Kidney epithelial cell (primary cell): ENCODE measurements at regions not wholly inside any gene's neighbourhood (a gene's known extent, or its start where the extent isn't known, plus 50 kb on each side); places are given as distances from the start of the nearest gene placed in this dataset.

Experiments used
- DNase-seq: peaks from one replicate; pipeline ENCODE4 v3.0.0-alpha.2; 2010; ENCODE audit warnings: low read depth
- H3K27me3 ChIP-seq: 2 replicates; pipeline ENCODE4 v1.6.0; 2011; ENCODE audit warnings: low read length; ENCODE audit not compliant: control insufficient read depth, insufficient read depth
- H3K36me3 ChIP-seq: 2 replicates; pipeline ENCODE4 v1.5.1; 2011; ENCODE audit warnings: low read length; ENCODE audit not compliant: control insufficient read depth, insufficient read depth
- H3K4me3 ChIP-seq: 2 replicates; pipeline ENCODE4 v1.5.1; 2011; ENCODE audit warnings: low read depth, mild to moderate bottlenecking, control low read depth, low read length
- TF ChIP-seq, protein P1 (sequence below): IDR thresholded peaks from 2 replicates; pipeline ENCODE4 v1.5.1; 2011; ENCODE audit warnings: mild to moderate bottlenecking, moderate library complexity, low read length, control low read depth, inconsistent platforms; ENCODE audit not compliant: insufficient read depth, poor library complexity, severe bottlenecking

GRCh38 chr12:5220835-5221234 is 177.2 kb downstream of the KCNA5 start:
- TF ChIP-seq, protein P1, sequence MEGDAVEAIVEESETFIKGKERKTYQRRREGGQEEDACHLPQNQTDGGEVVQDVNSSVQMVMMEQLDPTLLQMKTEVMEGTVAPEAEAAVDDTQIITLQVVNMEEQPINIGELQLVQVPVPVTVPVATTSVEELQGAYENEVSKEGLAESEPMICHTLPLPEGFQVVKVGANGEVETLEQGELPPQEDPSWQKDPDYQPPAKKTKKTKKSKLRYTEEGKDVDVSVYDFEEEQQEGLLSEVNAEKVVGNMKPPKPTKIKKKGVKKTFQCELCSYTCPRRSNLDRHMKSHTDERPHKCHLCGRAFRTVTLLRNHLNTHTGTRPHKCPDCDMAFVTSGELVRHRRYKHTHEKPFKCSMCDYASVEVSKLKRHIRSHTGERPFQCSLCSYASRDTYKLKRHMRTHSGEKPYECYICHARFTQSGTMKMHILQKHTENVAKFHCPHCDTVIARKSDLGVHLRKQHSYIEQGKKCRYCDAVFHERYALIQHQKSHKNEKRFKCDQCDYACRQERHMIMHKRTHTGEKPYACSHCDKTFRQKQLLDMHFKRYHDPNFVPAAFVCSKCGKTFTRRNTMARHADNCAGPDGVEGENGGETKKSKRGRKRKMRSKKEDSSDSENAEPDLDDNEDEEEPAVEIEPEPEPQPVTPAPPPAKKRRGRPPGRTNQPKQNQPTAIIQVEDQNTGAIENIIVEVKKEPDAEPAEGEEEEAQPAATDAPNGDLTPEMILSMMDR: no peak
- DNase-seq: no peak
- H3K4me3 ChIP-seq: no peak overlapping the region
- no peaks in the 10 kb centered on the region for H3K36me3 ChIP-seq
- H3K27me3 ChIP-seq: no peaks in the 10 kb centered on the region

GRCh38 chr12:5222011-5222461 is 178.4 kb downstream of the KCNA5 start:
- no peak overlapping the region for H3K4me3 ChIP-seq
- no peak for DNase-seq
- H3K27me3 ChIP-seq: no peaks in the 10 kb centered on the region
- H3K36me3 ChIP-seq: no peaks in the 10 kb centered on the region
- TF ChIP-seq, protein P1: no peak

- TF ChIP-seq, protein P1: no peak
- Histone ChIP-seq H3K4me3 (no peak overlapping the region), H3K27me3 (no peaks in the 10 kb centered on the region), H3K36me3 (no peaks in the 10 kb centered on the region)
- DNase-seq: no peak
These were observed 179.1 kb downstream of the KCNA5 start for GRCh38 chr12:5222729-5223128.

- no peak for DNase-seq
- no peak overlapping the region for H3K4me3 ChIP-seq
- TF ChIP-seq, protein P1: no peak
- H3K27me3 ChIP-seq: no peaks in the 10 kb centered on the region
- H3K36me3 ChIP-seq: no peaks in the 10 kb centered on the region
These were observed 180.2 kb downstream of the KCNA5 start for GRCh38 chr12:5223881-5224280.

DNA sequence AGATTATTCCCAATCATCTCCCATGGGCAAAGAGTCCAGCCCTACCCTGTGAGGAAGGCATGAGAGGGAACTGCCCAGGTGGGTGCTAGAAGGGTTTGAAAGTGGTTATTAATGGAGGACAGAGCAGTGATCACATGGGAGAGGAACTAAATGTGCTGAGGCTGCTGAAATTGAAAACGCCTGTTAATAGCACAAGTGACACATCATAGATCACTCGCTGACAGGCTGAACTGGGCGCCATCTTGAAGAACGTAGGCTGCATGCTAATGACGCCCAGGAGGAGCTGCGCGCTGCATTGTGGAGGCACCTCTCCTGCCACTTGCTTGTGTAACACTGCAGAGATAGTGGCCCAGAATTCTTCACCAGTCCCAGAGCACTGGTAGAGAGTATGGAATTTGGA is 182.9 kb downstream of the KCNA5 start:
- H3K36me3 ChIP-seq: no peaks in the 10 kb centered on the region
- TF ChIP-seq, protein P1: no peak
- no peaks in the 10 kb centered on the region for H3K27me3 ChIP-seq
- H3K4me3 ChIP-seq: no peak overlapping the region
- no peak for DNase-seq

- TF ChIP-seq, protein P1: no peak
- no peak overlapping the region for H3K4me3 ChIP-seq
- DNase-seq: no peak
- no peaks in the 10 kb centered on the region for H3K27me3 ChIP-seq
- H3K36me3 ChIP-seq: no peaks in the 10 kb centered on the region
These were observed 184.2 kb downstream of the KCNA5 start for GRCh38 chr12:5227708-5228373.
